Body of pancreas (tissue), 4 donors: ENCODE measurements at regions not wholly inside any gene's neighbourhood (a gene's known extent, or its start where the extent isn't known, plus 50 kb on each side); places are given as distances from the start of the nearest gene placed in this dataset.
"Not testable (repeated sequence)": the region's sequence is repeated elsewhere in the genome, so short reads cannot be mapped to it uniquely, and the experiment has no call there.

Experiments
- POLR2A ChIP-seq, 3 donors: fragments of 450-650 bp; IDR thresholded peaks; one replicate each; pipeline ENCODE4 v1.6.1; 2016; ENCODE audit warnings: antibody characterized with exemption in 3 of 3, mild to moderate bottlenecking in 2 of 3
- TF ChIP-seq, protein P1 (sequence below), 7 experiments: fragments of 450-650 bp in 4 of 7; fragments of 200-600 bp in 3 of 7; sonication (generic) in 3 of 7; IDR thresholded peaks; one replicate each; pipeline ENCODE4 v1.5.1; 2016 to 2019; ENCODE audit warnings: antibody characterized with exemption in 7 of 7

DNA sequence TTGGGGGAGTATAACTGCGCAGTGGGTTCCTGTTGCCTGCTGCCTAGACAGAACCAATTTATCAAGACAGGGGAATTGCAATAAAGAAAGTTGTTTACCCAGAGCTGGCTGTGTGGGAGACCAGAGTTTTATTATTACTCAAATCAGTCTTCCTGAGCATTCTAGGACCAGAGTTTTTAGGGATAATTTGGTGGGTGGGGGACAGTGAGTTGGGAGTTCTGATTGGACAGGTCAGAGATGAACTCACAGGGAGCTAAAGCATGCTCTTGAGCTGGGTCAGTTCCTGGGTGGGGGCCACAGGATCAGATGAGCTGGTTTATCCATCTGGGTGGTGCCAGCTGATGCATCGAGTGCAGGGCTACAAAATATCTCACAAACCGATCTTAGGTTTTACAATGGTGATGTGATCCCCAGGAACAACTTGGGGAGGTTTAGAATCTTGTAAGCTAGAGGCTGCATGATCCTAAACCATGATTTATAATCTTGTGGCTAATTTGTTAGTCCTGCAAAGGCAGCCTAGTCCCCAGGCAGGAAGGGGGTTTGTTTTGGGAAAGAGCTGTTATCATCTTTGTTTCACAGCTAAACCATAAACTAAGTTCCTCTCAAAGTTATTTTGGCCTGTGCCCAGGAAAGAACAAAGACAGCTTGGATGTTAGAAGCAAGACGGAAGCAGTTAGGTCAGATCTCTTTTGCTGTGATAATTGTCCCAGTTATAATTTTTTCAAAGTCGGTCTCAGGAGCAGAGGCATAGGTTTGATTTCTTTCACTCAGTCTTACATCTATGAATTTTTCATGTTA, 146.8 kb downstream of the PPIAL4G start:
- TF ChIP-seq, protein P1, sequence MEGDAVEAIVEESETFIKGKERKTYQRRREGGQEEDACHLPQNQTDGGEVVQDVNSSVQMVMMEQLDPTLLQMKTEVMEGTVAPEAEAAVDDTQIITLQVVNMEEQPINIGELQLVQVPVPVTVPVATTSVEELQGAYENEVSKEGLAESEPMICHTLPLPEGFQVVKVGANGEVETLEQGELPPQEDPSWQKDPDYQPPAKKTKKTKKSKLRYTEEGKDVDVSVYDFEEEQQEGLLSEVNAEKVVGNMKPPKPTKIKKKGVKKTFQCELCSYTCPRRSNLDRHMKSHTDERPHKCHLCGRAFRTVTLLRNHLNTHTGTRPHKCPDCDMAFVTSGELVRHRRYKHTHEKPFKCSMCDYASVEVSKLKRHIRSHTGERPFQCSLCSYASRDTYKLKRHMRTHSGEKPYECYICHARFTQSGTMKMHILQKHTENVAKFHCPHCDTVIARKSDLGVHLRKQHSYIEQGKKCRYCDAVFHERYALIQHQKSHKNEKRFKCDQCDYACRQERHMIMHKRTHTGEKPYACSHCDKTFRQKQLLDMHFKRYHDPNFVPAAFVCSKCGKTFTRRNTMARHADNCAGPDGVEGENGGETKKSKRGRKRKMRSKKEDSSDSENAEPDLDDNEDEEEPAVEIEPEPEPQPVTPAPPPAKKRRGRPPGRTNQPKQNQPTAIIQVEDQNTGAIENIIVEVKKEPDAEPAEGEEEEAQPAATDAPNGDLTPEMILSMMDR (IDR thresholded peaks at IDR 0.05): not testable (repeated sequence)
- not testable (repeated sequence) for TF ChIP-seq POLR2A (IDR thresholded peaks at IDR 0.05)
